K562 (cell line): ENCODE measurements at regions not wholly inside any gene's neighbourhood (a gene's known extent, or its start where the extent isn't known, plus 50 kb on each side); places are given as distances from the start of the nearest gene placed in this dataset.
"Not testable (repeated sequence)": the region's sequence is repeated elsewhere in the genome, so short reads cannot be mapped to it uniquely, and the experiment has no call there.

Experiments used
- ARID3A ChIP-seq: IDR thresholded peaks from 2 replicates; pipeline ENCODE4 v1.6.1; 2012; ENCODE audit warnings: low read depth, low read length, improper control_type of control experiment, borderline replicate concordance
- ATF2 ChIP-seq: sonication (generic); formaldehyde crosslinking; IDR thresholded peaks from 2 replicates; pipeline ENCODE4 v1.8.1; 2022; ENCODE audit warnings: missing genetic modification reagents
- CTCF ChIP-seq, 3 experiments: IDR thresholded peaks in 2 of 3; conservative IDR thresholded peaks in 1 of 3; 2 replicates each; pipeline ENCODE4 v1.5.1; 2011 to 2012; ENCODE audit warnings: low read length in 3 of 3, mild to moderate bottlenecking in 3 of 3, control low read depth in 2 of 3, improper control_type of control experiment in 1 of 3, inconsistent platforms in 1 of 3, low read depth in 1 of 3, mixed read lengths in 1 of 3, moderate library complexity in 1 of 3; ENCODE audit not compliant: insufficient read depth in 2 of 3
- NFIC ChIP-seq: fragments of 450-650 bp; IDR thresholded peaks from 2 replicates; pipeline ENCODE4 v1.6.1; 2017; ENCODE audit warnings: mild to moderate bottlenecking, inconsistent platforms
- POLR2A ChIP-seq: fragments of 450-650 bp; conservative IDR thresholded peaks from 2 replicates; pipeline ENCODE4 v1.6.1; 2016
- POLR2AphosphoS5 ChIP-seq: IDR thresholded peaks from 2 replicates; pipeline ENCODE4 v1.6.1; 2011; ENCODE audit warnings: mild to moderate bottlenecking, low read depth, low read length, moderate library complexity; ENCODE audit not compliant: control insufficient read depth, insufficient read depth
- RAD21 ChIP-seq, 2 experiments: fragments of 250-450 bp in 1 of 2; fragments of 450-650 bp in 1 of 2; sonication (Bioruptor Pico) in 1 of 2; formaldehyde crosslinking in 1 of 2; IDR thresholded peaks in 1 of 2; conservative IDR thresholded peaks in 1 of 2; 2 replicates each; pipeline versions ENCODE4 v1.4.0 to v1.8.0; 2020 to 2022; ENCODE audit warnings: mild to moderate bottlenecking in 2 of 2, moderate library complexity in 1 of 2
- RBM14 ChIP-seq: fragments of 200-400 bp; formaldehyde crosslinking; IDR thresholded peaks from 2 replicates; pipeline ENCODE4 v1.6.1; 2018; ENCODE audit warnings: low read depth, mild to moderate bottlenecking, low read length, moderate library complexity, borderline replicate concordance; ENCODE audit not compliant: insufficient read depth
- TF ChIP-seq, protein P1 (sequence below): sonication (generic); formaldehyde crosslinking; IDR thresholded peaks from 2 replicates; pipeline ENCODE4 v1.8.1; 2023; ENCODE audit warnings: mild to moderate bottlenecking, missing genetic modification reagents

DNA sequence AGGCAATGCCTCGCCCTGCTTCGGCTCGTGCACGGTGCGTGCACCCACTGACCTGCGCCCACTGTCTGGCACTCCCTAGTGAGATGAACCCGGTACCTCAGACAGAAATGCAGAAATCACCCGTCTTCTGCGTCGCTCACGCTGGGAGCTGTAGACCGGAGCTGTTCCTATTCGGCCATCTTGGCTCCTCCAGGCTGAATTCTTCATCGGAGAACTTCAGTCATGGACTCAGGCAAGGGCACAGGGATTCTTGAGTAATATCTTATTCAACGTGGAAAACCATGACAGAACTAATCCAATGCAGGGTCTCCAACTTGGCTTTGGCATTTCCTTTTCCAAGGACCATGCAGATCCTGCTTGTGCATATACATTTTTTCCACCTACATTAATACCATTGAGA lies 190.7 kb downstream of the SH2D4B start:
- not testable (repeated sequence) for TF ChIP-seq ARID3A; POLR2A; CTCF (IDR thresholded peaks at IDR 0.05 in 2 of 3, conservative IDR thresholded peaks at IDR 0.05 in 1 of 3; ENCODE audit: insufficient read depth in 2 of 3, low read depth in 1 of 3, low read length in 3 of 3); RAD21 (CRISPR knock-in tag; conservative IDR thresholded peaks at IDR 0.05 in 1 of 2, IDR thresholded peaks at IDR 0.05 in 1 of 2); POLR2AphosphoS5; ATF2; NFIC; RBM14
- TF ChIP-seq, protein P1, sequence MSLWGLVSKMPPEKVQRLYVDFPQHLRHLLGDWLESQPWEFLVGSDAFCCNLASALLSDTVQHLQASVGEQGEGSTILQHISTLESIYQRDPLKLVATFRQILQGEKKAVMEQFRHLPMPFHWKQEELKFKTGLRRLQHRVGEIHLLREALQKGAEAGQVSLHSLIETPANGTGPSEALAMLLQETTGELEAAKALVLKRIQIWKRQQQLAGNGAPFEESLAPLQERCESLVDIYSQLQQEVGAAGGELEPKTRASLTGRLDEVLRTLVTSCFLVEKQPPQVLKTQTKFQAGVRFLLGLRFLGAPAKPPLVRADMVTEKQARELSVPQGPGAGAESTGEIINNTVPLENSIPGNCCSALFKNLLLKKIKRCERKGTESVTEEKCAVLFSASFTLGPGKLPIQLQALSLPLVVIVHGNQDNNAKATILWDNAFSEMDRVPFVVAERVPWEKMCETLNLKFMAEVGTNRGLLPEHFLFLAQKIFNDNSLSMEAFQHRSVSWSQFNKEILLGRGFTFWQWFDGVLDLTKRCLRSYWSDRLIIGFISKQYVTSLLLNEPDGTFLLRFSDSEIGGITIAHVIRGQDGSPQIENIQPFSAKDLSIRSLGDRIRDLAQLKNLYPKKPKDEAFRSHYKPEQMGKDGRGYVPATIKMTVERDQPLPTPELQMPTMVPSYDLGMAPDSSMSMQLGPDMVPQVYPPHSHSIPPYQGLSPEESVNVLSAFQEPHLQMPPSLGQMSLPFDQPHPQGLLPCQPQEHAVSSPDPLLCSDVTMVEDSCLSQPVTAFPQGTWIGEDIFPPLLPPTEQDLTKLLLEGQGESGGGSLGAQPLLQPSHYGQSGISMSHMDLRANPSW (CRISPR knock-in tag) = not testable (repeated sequence)
